Frontal cortex (tissue), 3 donors: ENCODE measurements at regions not wholly inside any gene's neighbourhood (a gene's known extent, or its start where the extent isn't known, plus 50 kb on each side); places are given as distances from the start of the nearest gene placed in this dataset.
"Not testable (repeated sequence)": the region's sequence is repeated elsewhere in the genome, so short reads cannot be mapped to it uniquely, and the experiment has no call there.

Source experiments
- DNase-seq, 2 donors: peaks; one replicate each; pipeline ENCODE4 v3.0.0; 2012; ENCODE audit warnings: low spot score in 2 of 2
- FAIRE-seq: peaks from 2 replicates; lab custom pipeline; 2012; peaks lifted over from hg19 to GRCh38; lab: Jason Lieb, UNC
- donor health status: control.
- donor health status: control.
- donor health status: control.

DNA sequence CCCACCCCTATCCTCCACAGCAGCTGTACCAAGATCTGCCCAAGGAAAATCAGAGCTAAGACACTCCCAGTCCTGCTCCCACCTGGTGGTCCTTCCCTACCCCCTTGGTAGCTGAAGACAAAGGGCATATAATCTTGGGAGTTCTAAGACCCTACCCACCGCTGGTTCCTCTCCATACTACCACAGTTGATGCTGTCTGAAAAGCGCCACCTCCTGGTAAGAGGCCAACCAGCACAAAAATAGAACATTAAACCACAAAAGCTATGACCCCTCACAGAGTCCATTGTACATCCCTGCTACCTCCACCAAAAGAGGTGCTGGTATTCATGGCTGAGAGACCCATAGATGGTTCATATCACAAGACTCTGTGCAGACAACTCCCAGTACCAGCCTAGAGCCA lies 161.5 kb upstream of the ARHGAP42 start:
- FAIRE-seq (no peak), DNase-seq (no peak)

DNA sequence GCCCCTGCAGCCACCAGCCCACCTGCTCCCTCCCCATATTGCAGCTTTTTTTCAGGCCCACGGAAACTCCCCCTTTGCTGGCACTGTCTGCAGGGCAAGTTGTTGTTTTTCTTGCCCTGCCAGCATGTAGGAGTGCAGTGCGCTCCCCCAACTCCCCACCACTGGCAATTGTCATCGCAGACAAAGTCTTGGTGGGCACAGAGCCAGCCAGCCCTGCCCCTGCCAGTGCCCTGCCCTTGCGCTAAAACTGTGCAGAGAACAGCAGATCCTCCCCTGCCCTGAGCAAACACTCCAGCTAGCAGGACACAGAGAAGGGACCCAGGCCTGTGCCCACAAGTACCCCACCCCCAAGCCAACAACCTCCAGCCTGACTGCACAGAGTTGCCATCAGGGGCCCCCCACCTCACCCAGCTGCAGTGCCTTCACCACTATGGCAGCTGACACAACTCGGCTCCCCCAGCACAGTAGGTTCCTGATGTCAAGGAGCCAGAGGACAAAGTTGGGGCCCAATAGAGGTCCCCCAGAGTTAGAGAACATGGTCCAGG lies 158.1 kb upstream of the ARHGAP42 start:
- FAIRE-seq (no peak), DNase-seq (no peak)

DNA sequence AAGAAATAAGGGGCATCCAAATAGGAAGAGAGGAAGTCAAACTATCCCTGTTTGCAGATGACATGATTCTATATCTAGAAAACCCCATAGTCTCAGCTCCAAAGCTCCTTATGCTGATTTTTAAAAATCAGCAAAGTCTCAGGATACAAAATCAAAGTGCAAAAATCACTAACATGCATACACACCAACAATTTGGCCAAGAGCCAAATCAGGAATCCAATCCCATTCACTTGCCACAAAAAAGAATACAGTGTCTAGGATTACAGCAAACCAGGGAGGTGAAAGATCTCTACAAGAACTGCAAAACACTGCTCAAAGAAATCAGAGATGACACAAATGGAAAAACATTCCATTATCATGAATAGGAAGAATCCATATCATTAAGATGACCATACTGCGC lies 155.8 kb upstream of the ARHGAP42 start:
- DNase-seq, FAIRE-seq: not testable (repeated sequence)

DNA sequence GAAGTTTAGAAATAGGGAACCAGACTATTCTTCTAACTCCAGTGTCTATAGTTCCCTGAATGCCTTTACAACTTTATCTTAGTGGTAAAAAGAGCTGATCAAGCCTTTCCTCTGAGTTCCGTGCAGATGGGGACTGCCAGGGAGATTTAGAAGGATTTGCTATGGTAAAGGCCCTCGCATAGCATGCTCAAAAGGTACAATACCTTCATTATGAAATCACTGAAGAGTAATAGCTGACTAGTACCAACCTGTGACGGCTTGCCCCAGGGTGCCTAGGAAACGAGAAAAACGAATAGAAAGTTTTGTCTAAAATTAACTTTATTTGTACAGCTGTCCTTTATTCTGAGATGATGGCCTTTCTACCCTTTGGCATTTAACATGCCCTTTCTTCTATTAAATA lies 150.1 kb upstream of the ARHGAP42 start:
- DNase-seq (no peak), FAIRE-seq (no peak)

DNA sequence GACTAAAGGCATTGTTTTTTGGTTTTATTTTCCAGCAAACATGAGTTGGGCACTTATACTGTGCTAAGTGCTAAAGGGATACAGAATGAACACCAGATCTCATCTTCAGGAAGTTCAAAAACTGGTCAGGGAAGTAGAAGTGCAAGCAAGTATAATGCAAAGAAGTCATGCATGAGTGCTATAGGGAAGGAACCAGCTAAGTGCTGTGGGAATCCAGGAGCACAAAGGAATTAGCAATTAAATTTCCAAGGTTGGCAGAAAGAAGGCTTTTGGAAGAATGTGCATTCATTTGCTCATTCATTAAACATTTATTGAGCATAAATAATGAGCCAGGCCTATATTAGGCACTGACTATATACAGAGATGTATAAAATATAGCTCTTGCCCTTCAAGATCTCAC lies 143.7 kb upstream of the ARHGAP42 start:
- FAIRE-seq: no peak
- DNase-seq: no peak

DNA sequence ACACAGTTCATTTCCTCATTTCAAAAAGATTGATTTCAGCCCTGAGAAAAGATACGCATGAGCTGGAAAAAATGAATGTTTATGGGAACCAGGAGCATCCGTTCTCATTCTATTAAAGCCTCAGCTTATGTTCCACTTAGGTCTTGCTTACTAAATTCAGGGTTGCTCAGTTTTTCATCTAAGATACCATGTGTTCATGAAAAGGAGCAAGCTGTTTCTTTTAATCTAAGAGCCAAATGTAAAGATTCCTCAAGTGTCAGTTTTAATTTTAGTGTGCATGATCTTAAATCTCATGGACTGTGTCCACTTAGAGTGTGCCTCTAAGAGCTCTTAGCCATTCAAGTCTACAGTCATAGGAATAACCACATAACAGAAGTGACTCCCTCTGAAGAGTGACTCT lies 141.5 kb upstream of the ARHGAP42 start:
- DNase-seq (no peak), FAIRE-seq (no peak)

DNA sequence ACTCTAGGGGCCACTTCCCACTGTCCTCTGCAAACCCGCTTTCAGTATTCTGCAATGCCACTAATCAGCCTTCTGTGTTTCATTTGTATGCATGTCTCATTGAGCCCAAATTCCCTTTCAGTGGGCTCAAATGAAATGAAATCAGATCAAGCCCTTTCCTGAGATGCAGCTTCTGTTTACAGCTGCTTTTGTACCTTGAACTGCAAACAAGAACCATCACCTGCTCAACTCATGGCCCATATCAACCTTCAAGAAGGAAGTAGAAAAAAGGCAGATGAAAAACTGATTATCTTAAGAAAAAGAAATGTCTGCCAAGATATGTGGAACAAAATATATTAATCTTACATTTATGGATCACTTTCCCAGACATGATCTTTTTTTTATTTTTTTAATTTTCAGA lies 141.1 kb upstream of the ARHGAP42 start:
- DNase-seq (no peak), FAIRE-seq (no peak)

DNA sequence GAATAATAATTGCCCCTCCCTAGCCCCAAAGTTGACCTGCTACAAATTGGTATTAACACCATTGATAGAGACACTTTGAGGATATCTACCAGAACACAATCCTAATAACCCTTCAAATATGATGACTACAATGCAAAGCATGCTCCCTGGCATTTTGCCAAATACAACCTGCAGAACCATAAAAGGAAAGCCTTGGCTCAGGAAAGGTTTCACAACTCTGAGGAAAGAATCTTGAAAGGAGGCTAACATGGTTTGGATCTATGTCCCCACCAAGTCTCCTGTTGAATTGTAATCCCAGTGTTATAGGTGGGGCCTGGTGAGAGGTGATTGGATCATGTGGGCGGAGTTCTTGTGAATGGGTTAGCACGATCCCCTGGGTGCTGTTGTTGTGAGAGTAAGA lies 140.4 kb upstream of the ARHGAP42 start:
- DNase-seq (no peak), FAIRE-seq (no peak)

DNA sequence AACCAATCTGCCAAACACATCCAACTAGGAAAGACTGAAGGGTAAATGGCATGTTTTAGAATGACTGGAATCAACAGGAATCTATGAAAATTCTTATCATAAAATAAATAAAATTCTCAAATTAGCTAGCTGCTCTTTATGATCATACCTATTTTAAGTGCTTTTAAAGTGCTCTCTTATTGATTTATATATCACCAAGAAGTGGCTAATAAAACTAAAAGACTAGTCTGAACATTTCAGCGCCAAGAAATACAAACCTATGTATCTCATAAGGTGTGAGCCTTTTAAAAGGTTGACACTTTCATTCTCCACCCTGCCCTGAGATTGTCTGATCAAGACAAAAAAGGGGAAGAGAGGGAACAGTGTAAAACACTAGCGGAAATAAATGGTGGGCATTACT lies 136.8 kb upstream of the ARHGAP42 start:
- FAIRE-seq (no peak), DNase-seq (no peak)

DNA sequence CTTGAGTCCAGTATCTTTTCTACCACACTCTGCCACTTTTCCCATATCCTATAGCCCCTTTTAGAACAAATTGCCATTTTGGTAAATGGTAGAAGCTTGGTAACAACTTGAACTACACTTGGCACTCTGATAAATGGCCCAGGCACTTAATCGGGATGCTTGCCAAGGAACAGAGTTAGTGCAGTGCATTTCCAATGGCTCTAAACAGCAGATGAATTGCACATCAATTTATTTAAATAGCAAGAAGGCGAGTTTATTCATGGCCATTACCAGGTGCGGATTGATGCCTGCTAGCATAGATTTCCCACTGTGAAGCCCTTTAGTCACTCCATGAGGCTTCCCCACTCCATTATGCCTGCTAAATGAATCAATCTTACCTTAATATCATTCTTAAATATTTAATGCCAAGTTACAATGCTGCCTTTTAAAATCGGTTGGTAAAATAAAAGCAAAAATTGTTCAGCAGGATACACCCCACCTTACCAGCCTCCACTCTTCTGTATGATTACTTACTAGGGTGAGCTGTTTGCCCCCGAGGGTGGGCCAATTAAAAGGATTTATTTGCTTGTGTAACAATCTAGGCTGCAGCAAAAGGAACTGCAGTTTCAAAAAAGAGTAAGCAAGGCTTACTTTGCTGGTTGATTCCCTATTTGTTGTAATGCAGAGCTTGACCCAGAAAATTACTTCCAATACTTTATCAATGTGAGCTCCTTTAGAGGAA lies 136.0 kb upstream of the ARHGAP42 start:
- FAIRE-seq: no peak
- DNase-seq: no peak

DNA sequence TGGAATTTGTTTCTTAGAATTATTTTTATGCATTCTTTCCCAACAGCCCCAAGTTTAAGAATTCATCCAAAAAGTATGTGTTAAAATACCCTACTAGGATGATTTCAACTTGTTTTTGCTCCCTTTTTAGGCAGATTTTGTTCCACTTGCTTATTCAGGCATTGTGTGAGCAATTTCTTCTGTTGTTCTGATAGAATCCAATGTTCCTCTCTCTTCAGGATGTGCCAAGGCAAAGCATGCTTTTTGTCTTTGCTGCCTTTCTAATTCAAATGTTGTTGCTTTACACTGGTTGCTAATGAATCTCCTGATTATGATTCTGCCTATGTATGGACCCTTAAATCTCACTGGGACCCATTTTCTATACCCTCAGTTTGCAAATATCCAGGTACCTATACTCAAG lies 131.2 kb upstream of the ARHGAP42 start:
- no peak for FAIRE-seq

DNA sequence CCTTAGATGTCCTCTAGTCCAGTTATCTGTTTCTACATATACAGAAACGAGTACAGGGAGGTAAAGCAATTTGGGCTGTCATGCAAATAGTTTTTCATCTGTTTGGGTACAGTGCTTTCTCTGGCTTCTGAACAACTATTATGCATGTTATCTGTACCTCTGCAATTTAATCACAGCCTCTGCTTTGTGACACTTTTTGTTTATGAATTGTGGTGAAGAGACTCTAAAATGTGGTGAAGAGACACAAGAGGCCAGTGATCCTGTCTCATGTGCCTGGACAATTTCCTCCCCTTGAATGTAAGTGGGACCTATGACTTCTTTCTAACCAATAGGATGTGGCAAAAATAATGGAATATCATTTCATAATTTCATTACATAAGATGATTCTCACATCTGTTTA lies 130.3 kb upstream of the ARHGAP42 start:
- FAIRE-seq (no peak), DNase-seq (no peak)

More for the DNA sequence above, 131.2 kb upstream of the ARHGAP42 start:
- no peak for DNase-seq

DNA sequence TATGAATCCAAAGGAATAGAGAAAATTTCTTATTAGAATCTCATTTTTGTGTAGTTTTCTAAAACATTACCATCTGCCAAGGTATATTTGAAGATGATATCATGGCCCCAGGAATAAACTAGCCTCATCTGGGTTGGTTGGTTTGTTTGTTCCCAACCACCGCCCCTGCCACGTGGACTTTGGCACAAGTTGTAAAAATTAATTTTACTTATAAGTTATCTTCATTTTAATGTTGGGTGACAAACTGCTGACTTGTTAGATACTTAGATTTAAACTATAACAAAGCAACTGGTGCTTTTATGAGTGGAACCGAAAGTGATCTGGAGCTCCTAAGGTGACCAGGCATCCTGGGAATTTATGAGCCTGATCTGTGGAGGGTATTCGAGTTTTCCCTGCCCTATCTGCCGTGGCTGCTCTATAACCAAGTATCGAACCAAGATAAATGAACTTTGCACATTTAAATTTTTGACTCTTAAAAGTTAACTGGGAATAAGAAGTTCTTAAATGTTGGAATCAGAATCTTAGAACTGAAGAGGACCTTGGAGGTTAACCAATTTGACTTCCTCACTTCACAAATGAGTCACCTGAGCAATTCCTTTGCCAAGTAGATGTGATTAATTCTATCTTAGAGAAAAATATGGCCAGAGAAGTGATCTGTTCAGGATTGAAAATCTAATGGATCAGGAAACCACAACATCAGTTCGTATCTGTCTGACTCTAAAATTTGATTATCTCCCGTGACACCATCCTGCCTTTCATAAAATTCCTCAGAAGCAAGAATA lies 129.1 kb upstream of the ARHGAP42 start:
- no peak for FAIRE-seq
- DNase-seq: no peak

DNA sequence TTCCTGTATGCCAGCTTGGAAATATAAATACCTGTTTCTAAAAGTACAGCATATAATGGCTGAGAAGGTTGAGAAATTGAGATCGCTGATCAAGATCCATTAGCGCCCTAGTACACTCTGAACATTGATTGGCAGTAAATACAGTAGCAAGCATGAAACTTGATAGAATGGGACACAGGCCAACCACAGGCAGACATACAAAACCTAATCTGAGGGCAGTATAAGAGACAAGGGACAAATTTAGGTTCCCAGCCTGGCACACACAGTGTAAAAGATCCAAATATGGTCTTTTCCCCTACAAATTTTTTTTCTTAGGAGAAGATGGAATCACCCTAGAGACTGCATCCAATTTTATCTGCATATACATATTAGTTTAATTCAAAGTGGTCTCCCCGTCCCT lies 126.5 kb upstream of the ARHGAP42 start:
- no peak for DNase-seq
- no peak for FAIRE-seq

DNA sequence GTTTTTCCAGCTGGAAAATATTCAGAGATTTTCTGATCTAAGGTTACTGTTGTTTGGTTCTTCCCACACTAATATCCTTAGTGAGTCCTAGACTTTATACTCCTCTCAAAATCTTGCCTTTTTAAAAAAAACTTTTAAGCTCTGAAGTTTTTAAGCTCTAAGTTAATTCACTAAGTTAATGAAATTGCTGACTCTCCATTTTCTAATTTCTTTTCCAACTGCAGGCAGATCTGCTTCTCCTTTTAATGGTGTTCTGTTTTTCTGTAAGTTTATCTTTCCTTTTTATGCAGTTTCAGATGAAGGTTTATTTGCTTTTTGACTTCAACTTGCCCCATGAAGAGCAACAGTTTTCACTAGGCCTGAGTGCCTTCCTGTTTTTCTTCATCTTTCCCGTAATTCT lies 125.8 kb upstream of the ARHGAP42 start:
- DNase-seq (no peak), FAIRE-seq (no peak)

DNA sequence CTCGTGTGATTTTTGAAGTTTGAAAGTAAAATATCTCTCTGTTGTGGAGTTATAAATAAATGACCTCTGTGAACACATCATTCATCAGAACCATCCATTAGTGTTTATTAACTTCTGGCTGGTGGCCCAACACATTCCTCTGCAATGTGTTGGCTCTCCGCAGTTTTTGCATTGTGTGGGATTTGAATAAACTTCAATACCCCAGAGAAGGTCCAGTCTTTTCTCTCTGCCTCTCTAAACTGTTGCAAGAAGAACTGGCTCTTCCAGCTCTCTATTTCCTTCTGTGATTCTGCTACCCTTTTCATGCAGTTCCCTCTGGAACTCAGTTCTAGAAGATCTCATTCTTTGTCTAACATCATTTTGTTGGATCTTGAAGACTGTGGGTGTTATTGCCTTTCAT lies 125.0 kb upstream of the ARHGAP42 start:
- DNase-seq (no peak), FAIRE-seq (no peak)

DNA sequence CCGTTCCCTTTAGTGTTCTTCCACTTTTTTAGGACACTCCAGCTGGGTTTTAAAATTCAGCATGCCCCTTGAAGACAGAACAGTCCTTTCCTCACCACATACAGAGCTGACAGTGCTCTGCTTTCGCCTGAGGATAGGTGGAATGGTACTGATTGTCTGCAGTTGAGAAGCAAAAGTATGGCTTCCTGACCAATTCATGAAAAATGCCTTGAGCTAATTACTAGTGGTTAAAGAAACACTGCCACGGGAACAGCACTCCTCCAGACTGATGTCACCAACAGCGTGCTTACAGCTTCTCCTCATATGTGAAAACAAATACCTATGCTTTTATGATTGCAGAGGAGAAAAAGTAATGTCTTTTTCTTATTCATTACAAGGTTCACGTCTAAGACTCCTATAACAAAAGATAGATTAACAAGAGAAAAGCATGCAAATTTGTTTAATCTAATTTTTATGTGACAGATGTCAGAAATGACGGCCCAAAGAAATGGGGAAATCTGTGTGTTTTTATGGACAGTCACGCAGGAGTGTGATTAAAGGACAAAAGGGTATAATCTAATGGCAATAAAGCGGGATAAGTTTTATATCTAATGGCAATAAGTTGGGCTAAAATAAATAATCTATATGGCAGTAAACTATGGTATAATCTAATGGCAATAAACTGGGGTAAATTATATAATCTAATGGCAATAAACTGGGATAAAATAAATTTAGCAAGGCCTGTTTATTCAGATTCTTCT lies 123.4 kb upstream of the ARHGAP42 start:
- FAIRE-seq: no peak

DNA sequence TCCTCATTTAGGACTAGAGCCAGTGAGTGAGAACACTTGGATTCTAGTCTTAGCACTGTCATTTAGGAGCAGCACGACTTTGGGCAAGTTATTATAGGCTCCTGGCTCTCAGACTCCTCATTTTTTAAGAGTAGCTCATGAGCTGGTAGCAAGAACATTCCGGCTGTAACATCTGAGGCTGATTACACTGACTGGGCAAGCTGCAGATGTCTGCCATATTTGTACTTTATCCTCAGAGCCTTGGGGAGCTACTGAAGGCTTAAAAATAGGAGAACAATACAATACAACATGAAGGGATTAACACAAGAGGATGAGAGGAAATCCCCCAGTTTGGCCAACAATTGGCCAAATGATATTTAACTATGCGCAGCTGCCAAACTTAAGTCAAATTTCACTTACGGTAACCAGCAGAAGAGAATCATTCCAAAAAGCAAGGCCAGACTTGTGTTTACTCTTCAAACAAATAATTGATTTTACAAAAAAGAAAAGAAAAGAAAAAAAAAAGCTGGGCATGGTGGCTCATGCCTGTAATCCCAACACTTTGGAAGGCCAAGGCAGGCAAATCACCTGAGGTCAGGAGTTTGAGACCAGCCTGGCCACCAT lies 113.1 kb upstream of the ARHGAP42 start:
- FAIRE-seq (no peak), DNase-seq (no peak)

More for the DNA sequence above, 123.4 kb upstream of the ARHGAP42 start:
- DNase-seq: no peak

DNA sequence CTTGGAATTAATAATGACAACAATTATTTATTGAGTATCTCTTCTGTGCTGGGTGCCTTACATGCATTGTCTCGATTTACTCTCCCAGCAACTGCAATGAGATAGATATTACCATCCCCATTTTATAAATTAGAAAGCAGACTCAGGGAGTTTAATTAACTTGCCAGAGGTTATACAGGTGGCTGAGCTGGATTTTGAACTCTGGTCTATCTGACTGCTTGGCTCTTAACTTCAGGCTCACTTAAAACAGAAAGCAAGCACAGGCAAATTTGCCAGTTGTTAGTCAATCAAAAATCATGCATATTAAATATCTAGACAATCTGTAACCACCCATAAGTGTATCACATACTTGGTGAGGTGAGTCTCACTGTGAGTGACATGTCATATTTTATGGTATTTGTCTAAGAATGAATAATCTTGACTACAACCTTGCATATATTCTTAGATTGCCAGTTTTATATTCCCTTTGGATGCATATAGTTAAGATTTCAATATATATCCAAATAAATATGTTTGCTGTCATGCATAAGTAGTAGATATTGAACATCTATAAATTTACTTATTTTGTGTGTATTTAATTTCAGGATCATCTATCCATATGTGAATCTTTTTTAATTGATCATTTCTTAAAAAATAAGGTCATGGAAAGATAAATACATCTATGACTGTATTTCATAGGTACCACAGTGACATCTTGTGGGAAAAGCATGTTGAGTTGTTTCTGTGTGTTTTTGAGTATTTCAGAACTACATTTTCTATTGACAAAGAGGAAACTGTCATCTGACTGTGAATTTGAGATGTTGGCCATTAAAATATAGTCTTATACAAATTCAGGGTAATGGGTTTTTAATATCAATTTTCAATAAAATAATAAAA lies 112.0 kb upstream of the ARHGAP42 start:
- DNase-seq: no peak
- peak; percentile 89 for FAIRE-seq
